NCI-H446 (cell line): ENCODE measurements at regions not wholly inside any gene's neighbourhood (a gene's known extent, or its start where the extent isn't known, plus 50 kb on each side); places are given as distances from the start of the nearest gene placed in this dataset.

Source experiments
- DNase-seq, 2 experiments: peaks; one replicate each; lab custom pipeline; 2025; lab: John Stamatoyannopoulos, UW

DNA sequence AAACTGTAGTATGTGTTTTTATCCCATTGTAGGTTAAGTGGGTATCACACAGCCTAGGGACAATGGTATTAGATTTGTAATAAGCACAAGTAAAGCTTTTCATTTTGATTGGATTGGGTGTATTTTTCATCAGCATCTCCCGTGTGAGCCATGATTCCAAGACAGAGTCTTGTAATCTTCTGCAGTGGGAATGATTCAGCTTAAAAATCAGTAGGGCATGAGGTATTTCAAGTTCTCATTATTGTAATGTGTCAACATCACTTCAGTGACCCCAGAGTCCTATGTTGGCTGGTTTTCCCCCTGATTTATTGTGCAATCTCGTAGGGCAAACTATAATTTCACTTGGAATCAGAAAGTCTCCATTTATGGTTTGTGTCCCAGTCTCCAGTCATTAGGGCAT is 833.2 kb upstream of the RBFOX1 start:
- no peak for DNase-seq

DNA sequence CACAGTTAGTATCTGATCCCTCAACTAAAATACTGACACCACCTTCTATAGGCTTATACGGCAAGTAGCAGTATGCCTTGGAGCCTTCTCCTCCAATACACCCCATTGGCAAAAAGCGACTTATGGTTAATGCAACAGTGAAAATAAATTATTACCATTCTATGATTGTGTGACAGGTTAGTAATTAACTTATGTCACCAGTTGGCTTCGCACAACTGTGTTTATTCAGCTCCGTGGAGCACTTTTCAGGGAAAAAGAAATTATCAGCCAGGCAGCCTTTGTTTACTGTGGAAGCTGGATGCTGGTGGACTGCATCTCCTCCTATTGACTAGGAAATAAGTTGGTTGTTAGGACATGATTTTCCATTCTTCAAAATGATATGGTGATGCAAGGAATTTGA is 833.8 kb upstream of the RBFOX1 start:
- no peak for DNase-seq

DNA sequence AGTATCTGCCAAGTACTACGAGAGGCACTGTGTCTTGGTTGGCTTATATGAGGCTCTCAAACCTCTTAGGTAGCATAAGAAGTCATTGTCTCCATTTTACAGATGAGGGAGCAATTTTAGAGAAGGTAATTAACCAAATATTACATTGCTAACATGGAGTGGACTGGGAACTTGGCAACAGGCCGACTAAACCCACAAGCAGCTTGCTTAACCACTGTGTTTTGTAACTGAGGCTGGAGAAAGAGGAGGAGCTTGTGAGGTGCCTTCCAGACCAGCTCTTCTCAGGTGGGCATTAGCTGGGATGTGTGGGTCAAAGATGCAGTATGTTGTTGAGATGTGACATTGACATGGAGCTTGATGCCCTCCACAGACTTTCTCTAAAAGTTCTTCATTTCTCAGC is 835.6 kb upstream of the RBFOX1 start:
- DNase-seq: no peak

DNA sequence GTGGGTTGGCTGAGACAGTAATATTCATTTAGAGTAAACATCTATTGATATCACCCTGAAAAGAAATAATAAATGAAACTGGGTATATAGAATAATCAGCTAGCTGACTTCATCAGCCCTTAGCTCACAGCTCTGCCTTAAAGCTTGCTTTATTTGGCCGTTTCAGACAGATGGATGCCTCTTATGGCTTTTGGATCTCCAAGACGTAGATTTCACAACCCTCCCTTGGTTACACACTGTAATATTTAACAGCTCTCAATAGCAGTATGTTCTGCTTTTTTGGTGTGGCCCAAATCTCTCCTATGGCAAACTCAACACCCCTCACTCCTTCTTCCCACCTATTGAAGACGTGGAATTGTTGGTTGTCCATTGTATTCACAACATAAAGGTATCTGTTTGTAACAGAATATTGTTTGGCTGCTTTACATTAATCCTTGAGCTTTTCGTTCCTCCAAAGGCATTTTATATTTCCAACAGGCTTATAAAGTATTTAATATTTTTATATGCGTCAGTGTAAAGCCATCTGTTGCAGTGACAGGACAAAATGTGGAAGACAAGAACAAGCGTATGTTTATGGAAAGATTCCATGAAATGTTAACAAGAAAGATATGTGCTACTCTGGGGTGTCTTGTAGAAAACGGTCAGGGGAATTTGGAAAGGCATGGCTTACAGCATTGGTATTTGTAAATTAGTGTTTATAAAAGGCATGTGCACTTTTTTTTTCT is 837.0 kb upstream of the RBFOX1 start:
- no peak for DNase-seq

DNA sequence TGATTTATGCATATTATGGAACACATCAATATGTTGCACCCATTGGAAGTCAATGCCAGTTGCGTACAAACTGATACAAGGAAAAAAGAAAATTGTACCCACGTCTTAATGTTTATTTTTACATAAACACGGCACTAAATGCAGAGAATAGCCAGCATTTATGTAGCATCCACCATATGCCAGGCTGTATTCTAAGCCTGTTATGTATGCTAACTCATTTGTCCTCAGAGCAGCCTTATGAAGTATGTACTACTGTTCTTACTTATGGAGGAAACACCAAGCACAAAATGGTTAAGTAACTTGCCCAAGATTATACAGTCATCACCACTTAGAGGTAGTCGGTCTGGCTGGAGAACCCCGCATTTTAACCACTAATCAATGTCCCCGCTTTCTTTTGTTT is 837.9 kb upstream of the RBFOX1 start:
- DNase-seq: no peak

DNA sequence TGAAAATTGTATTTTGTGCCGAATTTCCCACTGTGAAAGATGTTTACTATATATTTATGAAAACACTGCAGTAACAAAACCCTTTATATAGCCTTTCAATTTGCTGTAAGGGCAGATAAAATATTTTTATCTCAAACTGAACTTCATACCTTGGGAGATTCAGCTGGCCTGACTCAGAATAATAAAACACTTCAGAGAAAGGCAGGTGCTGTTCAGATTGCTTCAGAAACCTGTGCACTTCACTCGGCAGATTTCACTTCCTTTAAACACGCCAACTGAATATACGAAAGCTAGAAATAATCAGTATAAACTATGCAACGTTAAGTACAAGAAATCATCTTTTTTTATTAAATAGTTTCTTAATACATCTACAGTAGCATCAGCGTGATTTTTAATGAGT is 839.1 kb upstream of the RBFOX1 start:
- no peak for DNase-seq

DNA sequence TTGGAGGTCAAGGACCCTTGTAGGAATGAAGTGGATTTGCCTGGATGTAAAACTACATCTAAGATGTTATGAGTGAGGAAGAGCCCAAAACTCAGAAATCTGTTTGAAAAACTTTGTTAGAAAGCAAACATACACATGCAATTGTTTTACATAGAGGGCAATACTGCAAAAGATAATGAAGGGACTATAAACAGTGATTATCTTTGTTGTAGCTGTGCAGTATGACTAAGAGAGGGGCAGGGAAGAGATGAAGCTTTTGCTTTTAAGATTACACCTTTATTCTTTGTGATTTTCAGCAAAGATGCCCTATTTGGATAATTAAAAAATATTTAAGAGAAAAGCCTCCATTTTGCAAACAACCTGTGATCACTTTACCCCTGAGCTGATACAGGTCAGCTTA is 839.9 kb upstream of the RBFOX1 start:
- DNase-seq: no peak

DNA sequence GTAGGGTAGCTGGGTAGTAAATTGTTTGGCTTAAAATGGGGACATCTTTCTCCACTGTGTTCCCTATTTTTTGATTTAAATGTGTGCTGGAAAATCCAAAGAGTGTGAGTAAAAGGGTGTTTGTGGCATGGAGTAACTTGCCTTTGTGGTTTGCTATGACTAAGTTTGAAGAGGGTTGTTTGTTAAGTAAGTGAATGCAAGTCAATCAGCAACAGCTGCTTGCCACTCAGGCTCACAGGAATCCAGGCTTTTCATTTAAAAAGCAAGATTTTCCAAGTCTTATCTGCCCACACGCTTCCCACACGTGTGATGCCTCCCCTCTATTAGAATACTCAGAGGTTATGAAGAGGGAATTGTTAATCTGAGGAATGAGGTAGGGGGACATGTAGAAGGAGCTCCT is 847.7 kb upstream of the RBFOX1 start:
- no peak for DNase-seq

DNA sequence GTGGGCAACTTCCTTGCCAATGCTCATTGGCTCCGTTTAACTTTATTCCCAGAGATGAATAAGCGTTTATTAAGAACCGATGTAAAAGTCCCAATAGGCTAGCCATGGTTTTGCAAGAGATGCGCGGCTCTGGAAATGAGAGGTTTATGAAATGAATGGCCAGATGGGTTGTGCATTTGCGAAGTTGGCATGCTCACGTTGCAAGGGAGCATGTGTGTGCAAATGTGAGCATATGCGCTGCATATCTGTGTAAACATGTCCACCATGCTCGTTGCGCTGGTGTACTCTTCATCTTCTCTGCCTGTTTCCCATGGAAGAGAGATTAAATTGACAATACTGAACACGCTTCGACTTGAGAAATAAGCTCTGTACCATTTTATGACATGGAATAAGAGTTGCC is 848.6 kb upstream of the RBFOX1 start:
- no peak for DNase-seq

DNA sequence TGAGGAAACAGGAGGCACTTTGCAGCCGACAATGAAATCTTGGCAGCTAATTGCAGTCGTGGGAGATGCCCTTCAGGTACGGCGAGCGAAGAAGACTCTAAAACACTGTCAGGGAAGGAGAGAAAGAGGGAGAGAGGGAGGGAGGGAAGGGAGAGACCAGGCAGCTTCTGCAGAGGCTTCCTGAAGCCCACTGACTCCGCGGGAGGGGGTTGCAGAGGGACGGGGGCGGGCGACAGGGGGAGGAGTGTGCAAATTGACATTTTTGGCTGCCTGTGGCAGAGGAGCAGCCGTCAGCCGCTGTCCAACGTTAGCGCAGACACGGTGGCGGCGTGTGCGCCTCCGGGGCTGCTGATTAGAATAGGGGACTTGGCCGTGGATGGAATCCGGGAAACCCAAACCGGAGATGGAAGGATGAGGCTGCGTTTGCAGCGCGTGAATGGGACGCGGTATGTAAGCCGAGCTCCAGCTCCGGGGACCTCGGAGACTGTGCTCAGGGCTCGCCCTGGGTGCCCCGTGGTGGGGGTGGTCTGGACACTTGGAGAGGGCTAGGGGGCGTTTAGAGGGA is 849.1 kb upstream of the RBFOX1 start:
- no peak for DNase-seq

DNA sequence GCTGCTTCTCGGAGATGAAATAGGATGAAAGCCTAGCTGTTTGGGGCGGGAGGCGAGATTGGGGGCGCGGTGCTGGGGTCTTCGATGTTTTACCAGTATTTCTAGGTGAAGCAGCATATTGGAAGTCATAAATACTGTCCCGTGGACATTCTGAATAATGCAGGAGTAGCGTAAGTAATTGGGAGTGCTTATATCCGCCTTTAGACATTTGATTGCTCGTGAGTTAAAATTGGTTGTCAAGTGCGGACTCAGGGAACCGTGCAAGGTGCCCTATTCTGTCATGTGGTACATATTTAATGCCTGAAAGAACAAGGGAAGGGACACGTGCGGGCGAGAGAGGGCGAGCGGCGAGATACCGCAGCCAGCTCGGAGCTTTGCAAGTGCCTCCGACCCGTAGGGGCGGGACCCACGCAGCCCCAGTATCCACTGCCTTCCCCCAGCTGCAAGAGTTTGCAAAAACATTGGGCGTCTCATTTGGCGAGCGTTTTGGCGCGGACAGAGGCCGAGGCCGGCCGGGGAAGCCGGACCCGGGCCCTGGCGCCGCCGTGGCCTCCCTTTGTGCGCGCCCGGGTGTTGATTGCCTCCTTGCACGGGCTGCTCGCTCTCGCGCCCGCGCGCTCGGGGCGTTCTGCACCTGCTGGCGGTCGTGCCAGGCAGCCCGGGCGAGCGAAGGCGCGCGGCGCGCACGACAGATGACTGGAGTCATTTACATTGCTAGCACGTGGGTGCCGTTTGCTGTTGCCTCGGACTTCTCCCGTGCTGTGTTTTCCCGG is 849.8 kb upstream of the RBFOX1 start:
- DNase-seq: no peak

DNA sequence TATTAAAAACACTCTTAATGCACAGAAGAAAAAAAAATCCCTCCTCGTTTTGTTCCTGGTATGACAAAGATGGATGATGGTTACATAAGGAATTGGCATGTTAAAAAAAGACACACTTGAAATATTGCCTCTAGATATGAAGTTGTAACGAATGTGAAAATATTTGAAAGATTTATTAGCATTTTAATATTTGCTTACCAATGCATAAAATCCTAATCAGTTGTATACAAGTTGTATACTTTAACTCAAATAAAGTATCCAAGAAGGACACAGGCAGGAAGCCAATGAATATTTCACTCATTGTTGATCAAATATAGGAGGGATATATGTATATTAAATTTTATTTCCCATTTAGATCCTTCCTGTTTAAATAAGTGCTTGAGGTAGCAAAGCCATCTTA is 850.8 kb upstream of the RBFOX1 start:
- no peak for DNase-seq

DNA sequence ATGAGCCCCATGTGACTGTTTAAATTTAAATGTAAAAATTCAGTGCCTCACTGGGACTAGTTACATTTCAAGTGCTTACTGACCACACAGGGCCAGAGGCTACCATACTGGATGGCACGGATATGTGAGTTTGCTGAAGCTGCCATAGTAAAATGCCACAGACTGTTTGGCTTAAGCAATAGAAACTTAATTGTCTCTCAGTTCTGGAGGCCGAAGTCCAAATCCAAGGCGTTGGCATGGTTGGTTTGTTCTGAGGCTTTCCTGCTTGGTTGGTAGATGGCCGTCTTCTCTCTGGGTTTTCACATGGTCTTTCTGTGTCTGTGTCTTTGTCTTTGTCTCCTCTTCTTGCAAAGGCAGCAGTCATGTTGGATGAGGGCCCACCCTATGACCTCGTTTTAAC is 878.9 kb upstream of the RBFOX1 start:
- DNase-seq: no peak

DNA sequence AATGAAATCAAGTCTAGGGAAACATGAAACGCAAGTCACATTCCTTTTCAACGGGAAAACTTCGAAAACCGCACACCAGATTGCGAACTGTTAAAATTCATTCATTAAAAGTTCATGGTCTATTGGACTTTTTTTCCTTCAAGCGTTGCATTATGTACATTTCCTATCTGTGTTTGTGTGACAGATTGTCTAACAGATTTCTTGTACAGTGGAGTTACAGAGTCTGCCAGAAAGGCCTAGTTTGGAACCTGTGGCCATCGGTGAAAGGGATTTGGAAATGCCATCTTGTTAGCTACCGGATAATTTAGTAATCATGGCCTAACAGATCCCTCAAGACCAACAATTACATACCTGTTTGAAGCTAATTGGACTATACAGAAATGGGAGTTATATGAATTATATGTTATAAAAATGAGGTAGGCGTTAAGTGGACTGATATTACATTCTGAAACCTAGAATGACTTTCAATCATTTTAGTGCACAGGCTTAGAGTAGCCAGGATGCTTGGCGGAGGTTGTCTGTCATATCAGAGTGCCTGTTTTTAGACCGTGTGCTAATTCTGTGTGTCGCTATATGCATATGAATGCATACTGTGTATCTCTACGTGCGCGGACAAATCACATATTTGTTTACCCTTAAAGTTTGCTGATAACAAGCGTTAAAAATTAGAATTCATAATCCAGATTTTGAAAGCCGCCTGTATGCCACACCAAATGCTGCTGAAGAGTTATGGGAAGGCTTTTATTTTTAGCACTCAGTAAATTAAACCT is 885.4 kb upstream of the RBFOX1 start:
- DNase-seq: no peak

DNA sequence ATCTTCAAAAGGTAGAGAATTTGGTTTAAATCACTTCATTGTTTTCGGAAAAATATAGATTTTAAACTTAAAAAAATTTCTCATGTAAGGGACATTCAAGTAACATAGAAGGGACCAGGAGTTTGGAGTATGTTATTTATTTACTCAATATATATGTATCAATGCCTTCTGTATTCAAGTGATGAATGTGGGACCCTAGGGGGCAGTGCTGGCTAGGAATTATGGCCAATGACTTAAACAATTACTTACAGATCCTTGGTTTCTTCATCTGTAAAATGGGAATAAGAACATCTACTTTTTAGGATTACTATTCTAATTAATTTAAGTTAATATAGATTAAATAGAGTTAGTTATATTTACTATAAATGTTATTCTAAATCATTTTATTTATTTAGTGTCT is 886.3 kb upstream of the RBFOX1 start:
- no peak for DNase-seq

DNA sequence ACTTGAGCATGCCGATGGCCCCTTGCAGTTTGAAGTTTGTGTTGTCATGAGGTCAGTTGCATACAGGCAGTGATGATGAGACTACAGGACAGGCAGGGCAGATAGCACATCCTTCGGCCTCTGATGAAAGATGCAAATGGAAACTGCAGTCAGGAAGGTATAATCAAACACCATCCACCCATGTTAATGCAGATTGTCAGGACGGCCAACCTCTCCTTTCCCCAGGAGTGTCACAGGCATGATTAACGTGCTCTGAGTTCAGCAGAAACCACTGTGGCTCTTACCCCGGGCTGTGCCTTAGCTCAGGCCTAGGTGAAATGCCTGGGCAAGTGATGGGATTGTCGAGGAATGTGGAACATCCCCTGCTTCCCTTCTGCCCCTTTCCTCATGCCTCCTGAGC is 893.5 kb upstream of the RBFOX1 start:
- DNase-seq: no peak

DNA sequence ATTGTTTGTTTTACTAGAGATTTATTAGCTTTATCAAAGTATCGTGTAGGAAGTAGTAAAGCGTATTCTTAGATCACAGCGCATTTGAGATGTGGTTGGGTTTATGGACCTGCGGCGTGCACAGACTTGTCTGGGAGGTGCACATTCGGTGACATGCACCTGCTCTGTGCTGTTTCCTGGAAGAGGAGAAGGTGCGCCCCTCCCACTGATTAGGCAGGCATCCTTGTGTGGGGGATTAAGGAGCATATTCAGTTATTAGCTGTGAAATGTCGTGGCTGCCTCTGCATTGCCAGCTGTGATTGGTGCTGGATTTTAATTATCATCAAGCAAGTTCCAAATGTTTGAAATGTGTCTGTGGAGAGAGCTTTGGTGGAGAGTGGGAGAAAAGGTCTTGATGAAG is 903.8 kb upstream of the RBFOX1 start:
- DNase-seq: no peak

DNA sequence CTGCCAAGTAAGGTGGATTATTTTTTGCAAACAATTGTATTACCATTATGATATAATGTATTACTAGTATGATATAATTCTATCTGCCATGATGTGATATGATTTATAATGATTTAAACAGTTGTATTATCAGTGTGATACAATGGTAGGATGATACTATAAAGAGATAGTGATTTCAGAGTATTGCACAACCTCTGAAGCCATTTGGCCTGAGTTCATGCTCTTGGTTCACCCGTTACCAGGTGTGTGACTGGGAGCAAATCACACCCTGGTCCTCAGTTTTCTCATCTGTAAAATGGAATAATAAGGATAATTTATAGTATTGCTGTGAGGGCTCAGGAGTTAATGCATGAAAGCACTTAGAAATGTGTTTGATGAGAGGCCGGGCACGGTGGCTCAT is 905.0 kb upstream of the RBFOX1 start:
- no peak for DNase-seq

DNA sequence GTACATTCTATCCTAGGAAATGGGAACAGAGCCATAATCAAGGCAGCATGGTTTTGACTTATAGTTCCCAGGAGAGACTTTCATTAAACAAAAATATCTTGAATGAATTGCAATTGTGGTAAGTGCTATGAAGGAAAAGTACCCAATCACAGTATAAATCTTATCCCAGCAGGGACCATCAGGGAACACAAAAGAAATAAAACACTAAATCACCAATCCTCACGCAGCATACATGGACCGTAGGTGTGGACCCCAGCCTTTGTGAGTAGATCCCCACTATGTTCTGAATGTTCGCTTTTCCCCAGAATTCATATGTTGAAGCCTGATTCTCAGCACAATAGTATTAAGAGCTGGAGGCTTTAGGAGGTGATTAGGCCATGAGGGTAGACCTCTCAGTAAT is 925.0 kb upstream of the RBFOX1 start:
- DNase-seq: no peak

DNA sequence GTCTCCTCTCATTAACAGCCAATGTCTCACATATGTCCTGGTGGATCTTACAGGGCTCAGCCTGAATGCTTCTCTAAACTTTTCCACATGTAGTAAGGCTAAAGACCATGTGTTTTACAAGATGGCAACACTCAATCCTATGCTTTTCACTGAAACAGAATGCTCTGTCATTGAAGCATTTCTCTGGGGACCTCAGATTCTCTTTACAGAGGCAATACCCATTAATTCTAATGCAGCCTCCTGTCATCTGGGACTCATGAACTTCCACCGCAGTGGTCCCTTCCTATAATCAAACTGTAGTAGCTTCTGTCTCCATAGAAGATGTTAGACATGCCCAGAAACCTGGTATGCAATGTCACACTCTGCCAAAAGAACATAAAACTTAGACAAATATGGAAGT is 926.6 kb upstream of the RBFOX1 start:
- no peak for DNase-seq

DNA sequence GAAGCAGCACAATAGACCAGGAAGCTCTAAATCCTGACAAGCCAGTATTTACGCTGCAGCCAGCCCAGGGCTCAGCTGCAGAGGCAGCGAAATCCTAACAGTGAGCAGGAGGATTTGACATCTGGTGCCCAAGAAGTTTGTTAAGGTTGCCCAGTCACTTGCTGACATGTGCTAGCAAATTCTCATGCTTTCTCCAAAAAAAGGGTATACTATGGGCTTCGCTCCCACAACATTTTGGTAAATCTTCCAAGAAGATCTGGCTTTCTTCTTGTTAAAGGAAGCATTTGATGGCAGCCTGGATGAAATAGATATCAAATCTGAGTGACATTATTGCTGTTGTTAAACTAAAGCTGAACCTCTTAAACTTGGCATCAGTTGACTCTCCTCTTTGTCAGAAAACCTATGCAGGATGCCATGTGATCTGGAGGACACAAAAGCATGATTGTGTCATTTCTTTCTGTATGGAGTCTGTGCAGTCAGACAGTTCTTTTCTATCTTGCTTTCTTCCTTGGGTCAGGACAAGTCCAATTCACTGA is 949.7 kb upstream of the RBFOX1 start:
- DNase-seq: no peak

DNA sequence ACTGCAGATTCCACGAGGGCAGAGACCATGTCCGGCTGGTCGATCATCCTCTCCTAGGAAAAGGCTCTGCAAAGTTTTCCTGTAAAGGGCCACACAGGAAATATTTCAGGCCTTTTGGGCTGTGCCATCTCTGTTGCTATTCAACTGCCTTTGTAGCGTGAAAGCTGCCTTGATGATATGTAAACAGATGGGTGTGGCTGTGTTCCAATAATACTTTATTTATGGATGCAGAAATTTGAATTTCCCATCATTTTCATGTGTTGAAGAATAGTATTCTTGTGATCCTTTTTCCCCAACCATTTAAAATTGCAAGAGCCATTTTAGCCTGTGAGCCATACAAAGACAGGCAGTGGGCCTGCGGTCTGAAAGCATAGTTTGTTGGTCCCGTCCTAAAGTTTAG is 950.7 kb upstream of the RBFOX1 start:
- DNase-seq: no peak

DNA sequence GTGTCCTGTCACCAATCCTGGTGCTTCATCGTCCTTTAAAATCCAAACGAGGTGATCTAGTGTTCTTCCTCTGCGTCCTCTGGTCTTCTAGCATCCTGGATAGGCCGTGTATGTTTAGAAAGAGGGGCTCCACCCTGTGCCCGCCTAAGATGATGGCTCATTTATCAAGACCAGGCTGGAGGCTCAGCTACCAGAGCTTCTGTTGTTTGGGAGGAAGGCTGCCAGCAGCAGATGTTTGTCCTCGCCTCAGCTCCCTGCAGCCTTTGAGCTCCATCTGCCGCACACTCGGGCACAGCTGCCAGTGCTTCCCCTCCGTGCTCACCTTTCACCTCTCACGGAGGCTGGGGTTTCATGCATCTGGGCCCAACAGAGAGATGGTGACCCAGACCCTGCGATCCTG is 954.7 kb upstream of the RBFOX1 start:
- DNase-seq: no peak
